SK-N-SH (cell line): ENCODE measurements at regions not wholly inside any gene's neighbourhood (a gene's known extent, or its start where the extent isn't known, plus 50 kb on each side); places are given as distances from the start of the nearest gene placed in this dataset.

ENCODE experiments used
- CHD2 ChIP-seq: fragments of 150-350 bp; IDR thresholded peaks from 2 replicates; pipeline ENCODE4 v1.6.1; 2018; ENCODE audit warnings: low read length; ENCODE audit not compliant: partially characterized antibody
- TCF12 ChIP-seq: IDR thresholded peaks from 2 replicates; pipeline ENCODE4 v1.4.0; 2012
- TF ChIP-seq, protein P1 (sequence below): IDR thresholded peaks from 2 replicates; pipeline ENCODE4; 2012
- TF ChIP-seq, protein P2 (sequence below): fragments of 200-600 bp; sonication (generic); IDR thresholded peaks from 2 replicates; pipeline ENCODE4 v1.6.1; 2017; ENCODE audit warnings: antibody characterized with exemption, mild to moderate bottlenecking, moderate library complexity
- TF ChIP-seq, protein P3 (sequence below): IDR thresholded peaks from 2 replicates; pipeline ENCODE4 v1.6.1; 2012; ENCODE audit warnings: mild to moderate bottlenecking, low read depth, low read length, moderate library complexity

DNA sequence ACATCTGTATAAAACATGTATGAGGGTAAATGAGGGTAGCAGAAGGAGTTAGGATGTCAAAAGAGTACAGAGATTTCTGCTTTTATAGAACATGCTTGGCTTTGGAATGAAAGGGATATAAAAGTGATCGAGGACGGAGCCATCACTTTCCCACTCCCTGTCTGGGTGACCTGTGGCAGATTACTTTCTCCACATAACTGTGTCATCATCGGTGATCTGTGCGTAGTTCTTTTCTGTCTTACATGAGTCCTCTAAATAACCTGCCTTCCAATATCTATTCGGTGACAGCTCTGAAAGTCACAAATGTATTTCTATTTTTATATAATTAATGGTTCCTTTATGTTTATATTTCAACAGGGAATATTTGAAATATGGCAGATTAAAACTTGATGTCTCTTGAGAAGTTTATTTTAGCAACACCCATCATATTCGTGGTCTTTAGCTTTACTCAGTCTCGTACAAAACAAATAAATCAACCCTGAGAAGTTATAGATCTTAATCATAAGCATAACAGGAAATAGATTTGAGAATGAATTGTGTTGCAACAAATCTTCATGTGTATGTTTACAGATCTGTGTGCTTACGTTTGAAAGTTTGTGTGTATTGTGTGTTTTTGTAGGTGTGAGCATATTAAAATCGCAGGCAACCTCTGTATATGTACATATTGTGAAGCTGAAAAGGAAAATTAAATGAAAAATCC is 1094.3 kb downstream of the EFNB2 start:
- TF ChIP-seq, protein P1, sequence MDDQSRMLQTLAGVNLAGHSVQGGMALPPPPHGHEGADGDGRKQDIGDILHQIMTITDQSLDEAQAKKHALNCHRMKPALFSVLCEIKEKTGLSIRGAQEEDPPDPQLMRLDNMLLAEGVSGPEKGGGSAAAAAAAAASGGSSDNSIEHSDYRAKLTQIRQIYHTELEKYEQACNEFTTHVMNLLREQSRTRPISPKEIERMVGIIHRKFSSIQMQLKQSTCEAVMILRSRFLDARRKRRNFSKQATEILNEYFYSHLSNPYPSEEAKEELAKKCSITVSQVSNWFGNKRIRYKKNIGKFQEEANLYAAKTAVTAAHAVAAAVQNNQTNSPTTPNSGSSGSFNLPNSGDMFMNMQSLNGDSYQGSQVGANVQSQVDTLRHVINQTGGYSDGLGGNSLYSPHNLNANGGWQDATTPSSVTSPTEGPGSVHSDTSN, result no peak
- TF ChIP-seq CHD2 (no peak), TCF12 (no peak)
- TF ChIP-seq, protein P2, sequence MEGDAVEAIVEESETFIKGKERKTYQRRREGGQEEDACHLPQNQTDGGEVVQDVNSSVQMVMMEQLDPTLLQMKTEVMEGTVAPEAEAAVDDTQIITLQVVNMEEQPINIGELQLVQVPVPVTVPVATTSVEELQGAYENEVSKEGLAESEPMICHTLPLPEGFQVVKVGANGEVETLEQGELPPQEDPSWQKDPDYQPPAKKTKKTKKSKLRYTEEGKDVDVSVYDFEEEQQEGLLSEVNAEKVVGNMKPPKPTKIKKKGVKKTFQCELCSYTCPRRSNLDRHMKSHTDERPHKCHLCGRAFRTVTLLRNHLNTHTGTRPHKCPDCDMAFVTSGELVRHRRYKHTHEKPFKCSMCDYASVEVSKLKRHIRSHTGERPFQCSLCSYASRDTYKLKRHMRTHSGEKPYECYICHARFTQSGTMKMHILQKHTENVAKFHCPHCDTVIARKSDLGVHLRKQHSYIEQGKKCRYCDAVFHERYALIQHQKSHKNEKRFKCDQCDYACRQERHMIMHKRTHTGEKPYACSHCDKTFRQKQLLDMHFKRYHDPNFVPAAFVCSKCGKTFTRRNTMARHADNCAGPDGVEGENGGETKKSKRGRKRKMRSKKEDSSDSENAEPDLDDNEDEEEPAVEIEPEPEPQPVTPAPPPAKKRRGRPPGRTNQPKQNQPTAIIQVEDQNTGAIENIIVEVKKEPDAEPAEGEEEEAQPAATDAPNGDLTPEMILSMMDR, result no peak
- TF ChIP-seq, protein P3, sequence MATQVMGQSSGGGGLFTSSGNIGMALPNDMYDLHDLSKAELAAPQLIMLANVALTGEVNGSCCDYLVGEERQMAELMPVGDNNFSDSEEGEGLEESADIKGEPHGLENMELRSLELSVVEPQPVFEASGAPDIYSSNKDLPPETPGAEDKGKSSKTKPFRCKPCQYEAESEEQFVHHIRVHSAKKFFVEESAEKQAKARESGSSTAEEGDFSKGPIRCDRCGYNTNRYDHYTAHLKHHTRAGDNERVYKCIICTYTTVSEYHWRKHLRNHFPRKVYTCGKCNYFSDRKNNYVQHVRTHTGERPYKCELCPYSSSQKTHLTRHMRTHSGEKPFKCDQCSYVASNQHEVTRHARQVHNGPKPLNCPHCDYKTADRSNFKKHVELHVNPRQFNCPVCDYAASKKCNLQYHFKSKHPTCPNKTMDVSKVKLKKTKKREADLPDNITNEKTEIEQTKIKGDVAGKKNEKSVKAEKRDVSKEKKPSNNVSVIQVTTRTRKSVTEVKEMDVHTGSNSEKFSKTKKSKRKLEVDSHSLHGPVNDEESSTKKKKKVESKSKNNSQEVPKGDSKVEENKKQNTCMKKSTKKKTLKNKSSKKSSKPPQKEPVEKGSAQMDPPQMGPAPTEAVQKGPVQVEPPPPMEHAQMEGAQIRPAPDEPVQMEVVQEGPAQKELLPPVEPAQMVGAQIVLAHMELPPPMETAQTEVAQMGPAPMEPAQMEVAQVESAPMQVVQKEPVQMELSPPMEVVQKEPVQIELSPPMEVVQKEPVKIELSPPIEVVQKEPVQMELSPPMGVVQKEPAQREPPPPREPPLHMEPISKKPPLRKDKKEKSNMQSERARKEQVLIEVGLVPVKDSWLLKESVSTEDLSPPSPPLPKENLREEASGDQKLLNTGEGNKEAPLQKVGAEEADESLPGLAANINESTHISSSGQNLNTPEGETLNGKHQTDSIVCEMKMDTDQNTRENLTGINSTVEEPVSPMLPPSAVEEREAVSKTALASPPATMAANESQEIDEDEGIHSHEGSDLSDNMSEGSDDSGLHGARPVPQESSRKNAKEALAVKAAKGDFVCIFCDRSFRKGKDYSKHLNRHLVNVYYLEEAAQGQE, result no peak
